Activated CD4-positive, CD25-positive, alpha-beta regulatory T cell treated with anti-CD3 and anti-CD28 coated beads, Interleukin-2, amount 50 U/mL, for 16 hours (primary cell): ENCODE measurements at regions not wholly inside any gene's neighbourhood (a gene's known extent, or its start where the extent isn't known, plus 50 kb on each side); places are given as distances from the start of the nearest gene placed in this dataset.

ENCODE experiments used
- DNase-seq: peaks from one replicate; pipeline ENCODE4 v3.0.0-alpha.2; 2020; ENCODE audit warnings: low read depth, low spot score

DNA sequence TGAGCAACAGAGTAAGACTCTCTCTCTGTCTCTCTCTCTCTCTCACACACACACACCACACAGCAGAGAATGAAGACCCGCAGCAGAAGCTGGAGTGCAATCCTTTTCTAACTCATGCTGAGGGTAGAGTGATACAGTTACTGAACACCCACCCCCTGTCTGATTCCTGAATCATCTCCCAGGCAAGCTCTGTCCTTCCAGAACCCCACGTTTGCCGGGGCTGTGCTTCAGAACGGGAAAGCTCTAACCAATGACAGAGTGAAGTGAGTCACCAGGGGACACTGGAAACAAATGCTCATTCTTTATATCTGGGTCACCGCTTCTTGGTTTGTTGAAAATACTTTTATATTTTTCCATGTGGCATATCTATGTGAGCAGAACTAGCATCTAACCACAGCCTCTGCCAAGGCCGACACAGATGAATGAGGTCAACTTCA lies 553.7 kb upstream of the AMELY start:
- DNase-seq: no peak

DNA sequence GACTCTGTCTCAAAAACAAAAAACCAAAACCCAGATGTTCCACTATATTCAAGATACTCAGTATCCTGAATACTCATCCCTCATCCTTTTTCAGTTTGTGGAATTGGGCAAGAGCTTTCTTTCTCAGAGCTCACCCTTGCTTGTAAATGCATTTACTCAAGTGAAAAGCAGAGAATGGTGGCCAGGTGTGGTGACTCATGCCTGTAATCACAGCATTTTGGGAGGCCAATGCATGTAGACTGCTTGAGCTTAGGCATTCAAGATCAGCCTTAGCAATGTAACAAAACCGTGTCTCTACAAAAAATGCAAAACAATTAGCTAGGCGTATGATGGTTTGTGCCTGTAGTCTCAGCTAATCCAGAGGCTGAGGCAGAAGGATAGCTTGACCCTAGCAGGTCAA lies 553.2 kb upstream of the AMELY start:
- no peak for DNase-seq

DNA sequence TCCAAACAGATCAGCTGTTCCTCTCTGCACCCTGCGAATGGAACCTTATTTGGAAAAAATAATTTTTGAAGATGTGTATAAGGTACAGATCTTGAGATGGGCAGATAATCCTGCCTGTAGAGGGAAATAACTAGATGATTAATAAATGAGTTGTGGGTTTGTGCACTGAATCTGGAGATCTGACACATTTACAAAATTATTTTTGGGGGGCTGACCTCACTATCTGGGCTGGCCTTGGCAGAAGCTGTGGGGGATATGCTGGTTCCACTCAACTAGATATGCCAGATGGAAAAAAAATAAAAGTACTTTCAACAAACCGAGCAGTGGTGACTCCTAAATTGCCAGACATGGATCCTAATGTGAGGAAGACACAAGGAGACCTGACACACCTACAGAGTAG lies 552.2 kb upstream of the AMELY start:
- DNase-seq: no peak

DNA sequence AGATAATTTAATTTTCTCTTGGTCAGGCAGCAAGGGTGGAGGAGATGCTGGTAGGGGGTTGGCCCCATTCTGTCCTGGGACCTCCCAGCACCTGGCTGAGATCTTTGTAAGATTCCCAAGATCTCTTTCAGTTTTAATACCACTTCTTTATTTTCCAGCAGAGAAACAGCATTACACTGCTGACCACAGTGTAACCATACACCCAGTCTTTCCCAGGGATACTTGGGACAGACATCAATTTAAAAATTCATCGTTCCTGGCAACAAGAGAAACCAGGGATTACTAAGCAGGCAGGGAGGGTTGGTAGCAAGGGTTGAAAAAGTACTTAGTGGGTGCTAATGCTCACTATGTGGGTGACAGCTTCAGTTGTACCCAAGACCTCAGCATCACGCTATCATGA lies 551.6 kb upstream of the AMELY start:
- no peak for DNase-seq

DNA sequence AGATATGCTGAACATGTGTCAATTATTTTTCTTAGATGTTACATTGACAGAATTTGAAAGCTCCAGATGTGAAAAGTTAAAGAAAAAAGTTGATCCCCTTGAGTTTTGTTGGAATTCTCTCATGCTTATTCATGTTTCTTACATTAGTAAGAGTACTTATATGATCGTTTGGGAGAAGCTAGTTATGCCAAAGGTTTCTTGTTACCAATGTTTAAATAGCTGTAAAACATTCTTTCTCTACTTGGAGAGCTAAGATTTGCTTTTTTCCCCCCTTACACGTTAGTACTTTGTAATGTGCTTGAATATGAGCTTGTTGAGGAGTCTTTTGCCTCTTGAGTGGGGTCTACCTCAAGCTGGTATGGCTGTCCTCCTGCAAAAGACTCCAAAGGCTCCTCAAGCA lies 551.1 kb upstream of the AMELY start:
- no peak for DNase-seq

DNA sequence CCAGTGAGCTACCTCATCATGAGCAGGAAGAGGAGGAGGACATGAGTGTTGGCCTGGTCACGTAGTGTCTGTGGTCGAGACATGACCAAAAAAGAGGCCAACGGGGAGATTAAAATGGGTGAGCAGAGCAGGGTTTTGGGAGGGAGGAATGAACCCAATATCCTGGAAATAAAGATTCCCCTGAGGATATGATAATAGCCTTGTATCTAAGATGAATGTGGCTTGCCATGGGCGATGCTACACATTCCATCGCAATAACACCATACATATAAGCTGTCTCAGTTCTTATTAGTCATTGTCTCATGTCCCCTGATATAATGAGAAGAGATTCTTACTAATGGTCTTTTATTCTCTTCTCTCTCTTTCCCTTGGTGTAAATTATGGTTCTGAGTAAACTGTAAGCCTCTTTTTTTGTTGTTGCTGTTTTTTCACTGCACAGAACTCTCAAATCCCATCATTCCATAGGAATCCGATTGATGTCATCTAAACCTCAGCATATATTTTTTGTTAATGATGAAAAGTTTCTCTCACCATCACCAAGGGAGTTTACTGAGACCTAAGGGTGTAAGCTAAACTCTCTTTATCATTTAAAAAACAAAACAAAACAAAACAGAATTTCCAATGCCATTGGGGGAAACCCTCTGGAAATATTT lies 550.4 kb upstream of the AMELY start:
- no peak for DNase-seq

DNA sequence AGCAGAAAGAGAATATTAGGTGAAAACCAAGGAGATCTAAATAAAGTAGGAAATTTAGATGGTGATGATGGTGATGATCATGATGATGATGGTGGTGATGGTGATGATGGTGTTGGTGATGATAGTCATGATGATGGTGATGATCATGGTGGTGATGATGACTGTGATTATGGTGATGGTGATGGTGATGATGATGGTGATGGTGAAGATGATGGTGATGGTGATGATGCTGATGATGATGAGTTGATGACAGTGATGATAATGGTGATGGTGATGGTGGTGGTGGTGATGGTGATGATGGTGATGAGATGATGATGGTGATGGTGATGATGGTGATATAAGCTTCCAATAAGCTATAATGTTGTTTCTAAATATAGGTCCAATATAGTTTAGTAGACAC lies 548.2 kb upstream of the AMELY start:
- no peak for DNase-seq

DNA sequence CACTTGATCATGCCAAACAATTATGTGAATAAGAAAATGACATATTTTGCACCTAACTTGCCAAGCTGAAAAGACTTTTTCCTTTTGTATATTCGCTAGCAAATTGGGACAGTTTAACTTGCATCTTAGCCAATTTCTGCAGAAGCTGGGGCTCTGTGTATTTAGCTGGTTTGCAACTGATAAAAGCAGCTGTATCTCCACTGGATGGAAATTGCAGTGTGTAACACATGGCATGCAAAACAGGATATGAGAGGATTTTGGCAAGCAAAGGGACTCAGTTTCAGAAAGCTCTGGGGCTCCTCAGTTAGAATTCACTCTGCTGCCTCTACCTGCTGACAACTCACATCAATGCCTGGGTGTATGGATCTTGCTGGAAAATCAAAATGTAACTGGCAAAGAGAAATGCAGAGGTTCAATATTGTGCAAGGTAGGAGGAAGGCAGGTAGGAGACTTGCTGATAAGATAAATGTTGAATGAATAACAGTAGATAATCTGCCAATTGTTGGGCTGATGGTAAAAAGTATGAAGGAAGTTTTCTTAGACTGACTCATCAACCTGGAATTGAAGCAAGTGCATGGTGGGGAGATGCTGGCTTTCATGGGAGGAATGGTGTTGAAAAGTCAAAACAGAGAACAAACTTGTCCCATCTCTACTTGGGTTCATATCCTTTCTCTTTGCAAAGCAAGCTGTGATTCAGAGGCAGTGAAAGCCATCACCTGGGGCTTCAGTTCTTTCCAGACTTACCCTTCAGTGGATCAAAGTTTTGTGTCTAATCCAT lies 546.9 kb upstream of the AMELY start:
- no peak for DNase-seq

DNA sequence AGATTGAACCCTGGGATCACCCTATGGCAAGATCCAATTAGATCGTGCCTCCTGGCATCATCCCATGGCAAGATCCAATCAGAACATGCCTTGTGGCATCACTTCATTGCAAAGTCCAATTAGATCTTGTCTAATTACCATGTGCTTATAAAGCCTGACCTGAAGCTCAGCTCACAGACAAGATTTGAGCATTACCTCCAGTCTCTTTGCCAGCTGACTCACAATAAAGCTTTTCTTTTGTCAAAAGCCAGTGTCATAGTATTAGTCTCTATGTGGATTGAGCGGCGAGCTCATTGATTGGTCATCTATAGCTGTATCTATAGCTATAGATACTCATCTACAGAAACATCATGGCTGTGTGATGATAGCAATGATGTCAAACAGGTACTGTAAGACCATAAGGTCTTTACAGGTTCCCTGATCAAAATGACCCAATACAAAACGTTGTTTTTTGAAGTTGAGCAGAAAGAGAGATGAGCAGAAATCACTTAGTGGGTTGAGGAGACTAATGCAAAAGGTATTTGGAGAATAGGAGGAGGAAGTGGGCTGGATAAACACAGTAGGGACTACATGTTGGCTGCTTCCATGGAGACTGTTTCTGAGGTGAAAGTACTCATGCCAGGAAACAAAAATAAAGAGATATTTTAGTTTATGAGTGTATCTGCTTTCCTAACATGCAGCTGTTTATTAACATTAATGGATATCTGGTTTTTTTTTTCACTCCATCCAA lies 545.9 kb upstream of the AMELY start:
- no peak for DNase-seq

DNA sequence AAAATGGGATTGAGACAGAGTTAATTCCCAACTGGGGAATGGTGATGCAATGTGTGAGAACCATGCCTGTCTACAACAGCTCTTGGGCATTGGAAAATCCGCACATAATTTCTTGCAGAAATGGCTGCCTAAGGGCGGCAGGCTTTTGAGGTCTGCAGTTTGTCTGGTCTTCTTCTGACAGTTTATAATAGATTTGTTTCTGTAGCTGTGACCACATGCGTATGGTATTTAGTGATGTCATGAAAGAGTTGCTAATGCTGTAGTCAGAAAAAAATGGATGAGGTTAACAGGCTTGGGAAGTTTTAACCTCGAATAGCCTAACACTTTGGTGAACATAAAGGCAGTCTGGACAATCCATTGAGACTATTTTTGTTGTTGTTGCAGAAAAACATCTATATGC lies 544.1 kb upstream of the AMELY start:
- DNase-seq: no peak

DNA sequence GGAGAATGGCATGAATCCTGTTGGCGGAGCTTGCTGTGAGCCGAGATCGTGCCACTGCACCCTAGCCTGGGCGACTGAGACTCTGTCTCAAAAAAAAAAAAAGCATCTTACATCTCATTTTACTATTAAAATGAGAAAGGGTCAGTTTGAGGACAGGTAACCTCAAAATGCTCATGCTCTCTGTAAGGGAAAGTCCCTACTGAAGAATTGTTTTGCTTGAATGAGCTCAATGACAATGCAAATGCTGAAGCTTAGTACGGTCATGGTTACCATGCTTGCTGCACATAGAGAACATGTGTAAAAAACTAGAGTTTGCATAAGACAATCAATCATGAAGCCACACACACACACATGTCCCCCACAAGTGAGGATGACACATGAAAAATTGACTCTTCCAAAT lies 541.8 kb upstream of the AMELY start:
- no peak for DNase-seq

DNA sequence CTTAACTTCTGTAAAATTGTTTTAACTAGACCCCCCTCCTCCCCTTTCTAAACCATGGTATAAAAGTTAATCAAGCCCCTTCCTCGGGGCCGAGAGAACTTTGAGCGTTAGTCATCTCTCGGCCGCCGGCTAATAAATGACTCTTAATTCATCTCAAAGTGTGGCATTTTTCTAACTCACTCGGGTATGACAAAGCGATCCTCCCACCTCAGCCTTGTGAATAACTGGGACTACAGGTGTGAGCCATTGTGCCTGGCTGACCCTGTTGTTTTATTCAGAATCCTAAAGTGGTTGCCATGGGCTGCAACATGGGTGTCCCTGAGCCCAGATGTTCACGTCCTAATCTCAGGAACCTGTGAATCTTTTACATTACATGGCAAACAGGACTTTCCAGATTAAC lies 540.7 kb upstream of the AMELY start:
- DNase-seq: no peak

DNA sequence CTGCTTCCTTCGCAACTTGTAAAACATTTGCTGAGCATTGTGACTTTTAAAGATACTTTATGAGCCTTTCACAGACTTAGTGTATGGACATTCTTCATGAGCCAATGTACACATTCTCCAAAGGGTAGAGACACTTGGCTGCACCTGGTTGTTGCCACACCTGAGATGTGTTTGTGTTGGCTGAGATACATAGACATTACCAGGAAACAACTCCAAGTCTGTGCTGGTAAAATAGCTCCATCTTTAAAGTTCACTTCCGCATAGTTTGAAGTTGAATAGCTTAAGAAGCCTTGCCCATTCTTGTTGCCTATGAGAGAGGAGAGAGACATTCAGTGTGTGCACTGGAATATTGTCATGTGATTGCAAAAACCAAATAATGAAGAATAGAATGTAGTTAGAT lies 538.3 kb upstream of the AMELY start:
- DNase-seq: no peak

DNA sequence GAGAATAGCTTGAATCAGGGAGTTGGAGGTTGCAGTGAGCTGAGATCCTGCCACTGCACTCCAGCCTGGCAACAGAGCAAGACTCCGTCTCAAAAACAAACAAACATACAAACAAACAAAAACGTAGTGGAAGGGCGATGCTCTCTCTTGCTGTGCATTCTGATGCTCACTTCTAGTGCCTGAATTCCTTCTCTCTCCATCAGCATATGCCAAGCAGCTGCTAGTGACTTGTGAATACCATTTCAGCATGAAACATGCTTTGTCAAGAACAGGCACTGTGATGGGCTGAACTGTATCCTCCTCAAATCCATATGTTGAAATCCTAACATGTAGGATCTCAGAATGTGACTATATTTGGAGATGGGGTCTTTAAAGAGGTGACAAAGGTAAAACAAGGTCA lies 537.1 kb upstream of the AMELY start:
- no peak for DNase-seq

DNA sequence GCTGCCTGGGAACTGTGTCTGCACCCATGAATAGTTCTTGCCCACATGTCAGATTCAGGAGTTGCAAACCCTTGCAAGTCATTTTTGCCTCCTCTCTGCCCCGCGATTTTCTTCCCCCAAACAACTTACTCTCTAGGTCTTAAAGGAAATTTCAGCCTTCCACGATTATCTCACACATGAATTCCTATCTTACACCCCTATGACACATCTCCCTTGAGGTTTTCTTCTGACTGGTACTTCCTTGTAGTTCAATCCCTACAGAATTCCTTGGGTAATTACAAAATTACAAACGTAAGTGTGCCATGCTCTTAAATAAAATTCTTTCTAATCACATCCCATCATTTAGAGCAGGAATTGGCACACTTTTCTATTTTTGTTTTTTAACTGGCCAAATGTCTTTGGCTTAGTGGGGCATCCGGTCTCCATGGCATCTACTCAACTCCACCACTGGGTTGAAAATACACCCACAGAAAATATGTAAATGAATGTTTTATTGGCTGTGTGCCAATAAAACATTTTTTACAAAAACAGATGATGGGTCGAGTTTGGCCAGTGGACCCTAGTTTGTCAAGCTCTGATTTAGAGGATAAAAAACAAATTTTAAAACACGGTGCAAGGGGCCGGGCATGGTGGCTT lies 536.4 kb upstream of the AMELY start:
- DNase-seq: no peak

DNA sequence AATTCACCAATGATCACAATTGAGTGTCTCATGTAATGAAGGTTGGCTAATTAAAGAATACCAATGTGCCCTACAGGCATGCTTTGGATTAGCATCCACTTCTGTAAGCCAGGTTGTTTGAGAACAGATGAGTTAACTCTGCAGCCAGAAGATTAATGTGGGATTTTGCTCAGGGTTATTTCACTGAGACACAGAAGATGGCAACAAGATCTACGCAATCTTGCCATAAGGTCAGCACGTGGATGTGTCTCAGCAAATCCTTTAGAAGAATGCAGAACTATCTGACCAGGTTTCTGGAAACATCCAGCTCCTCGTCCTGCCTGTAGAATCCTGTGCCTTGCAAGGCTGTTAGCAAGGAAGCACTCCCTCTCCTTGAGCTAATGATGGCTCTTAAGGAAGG lies 532.6 kb upstream of the AMELY start:
- no peak for DNase-seq

DNA sequence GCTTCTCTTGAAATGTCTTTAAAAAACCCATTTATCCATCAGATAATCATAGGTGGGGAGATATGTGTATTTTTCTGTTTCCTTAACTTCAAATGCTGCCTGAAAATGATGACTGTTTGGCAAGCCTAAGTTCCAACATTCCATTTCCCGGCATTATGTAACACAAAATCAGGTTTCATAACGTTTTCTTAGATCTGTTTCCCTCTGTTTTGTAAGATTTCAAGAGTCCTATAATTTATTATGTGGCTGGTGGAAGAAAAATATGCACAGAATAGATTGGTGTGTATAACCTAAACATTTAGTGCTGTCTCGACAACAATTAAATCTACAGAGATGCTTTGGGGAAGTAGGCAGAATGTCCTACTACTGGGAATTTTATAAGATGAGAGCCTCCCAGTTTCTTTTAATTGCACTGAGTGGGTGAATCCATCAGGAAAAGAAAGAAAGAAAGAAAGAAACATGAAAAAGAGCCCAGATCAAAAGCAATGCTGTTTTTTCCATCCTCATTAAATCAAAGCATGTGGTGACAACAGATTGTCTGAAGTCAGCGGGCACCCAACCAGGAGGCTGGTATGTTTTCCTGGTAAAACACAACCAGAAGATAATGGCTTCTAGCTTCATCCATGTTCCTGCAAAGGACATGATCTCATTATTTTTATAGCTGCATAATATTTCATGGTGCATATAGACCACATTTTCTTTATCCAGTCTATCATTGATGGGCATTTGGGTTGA lies 529.4 kb upstream of the AMELY start:
- DNase-seq: no peak

DNA sequence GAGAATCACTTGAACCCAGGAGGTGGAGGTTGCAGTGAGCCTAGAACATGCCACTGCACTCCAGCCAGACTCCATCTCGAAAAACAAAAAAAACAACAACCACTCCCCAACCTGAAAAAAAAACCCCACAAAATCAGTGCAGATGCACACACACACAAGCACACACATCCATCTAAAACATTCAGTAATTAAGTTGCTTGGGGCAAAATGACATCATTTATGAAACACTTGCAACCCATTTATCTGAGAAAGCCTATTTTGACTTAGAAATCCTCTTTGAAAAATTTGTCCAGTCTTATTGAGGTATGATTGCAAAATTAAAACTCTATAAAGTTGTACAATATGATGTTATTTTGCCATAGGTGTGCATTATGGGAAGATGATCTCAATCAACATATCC lies 525.5 kb upstream of the AMELY start:
- DNase-seq: no peak

DNA sequence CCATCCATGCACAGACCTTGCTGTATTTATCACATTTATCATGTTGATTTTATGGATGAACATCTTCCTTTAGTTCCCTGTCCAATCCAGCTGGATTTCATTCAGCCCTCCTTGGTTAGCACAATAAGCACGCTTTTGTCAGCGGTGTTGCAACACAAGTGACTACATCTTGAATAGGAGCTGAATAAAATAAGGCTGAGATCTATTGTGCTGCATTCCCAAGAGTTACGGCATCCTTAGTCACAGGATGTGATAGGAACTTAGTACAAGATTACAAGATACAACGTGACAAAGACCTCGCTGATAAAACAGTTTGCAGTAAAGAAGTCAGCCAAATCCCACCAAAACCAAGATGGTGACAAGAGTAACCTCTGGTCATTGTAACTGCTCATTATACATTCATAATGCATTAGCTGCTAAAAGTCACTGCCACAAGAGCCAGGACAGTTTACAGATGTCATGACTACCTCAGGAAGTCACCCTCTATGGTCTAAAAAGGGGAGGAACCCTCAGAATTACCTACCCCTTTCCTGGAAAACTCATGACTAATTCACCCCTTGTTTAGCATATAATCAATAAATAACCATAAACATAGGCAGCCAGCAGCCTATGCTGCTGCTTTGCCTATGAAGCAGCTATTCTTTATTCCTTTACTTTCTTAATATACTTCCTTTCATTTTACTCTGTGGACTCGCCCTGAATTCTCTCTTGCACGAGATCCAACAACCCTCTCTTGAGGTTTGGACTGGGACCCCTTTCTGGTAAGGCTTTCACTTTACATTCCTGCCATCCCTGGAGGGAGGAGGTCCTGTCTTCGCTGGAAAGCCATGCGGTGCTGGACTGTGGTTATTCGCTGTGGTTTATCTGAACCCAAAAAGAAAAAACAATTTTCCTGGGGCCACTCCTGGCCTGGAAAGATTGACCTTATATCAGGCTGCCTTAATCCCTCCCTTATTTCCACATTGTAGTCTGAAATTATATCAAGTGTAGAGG lies 522.6 kb upstream of the AMELY start:
- no peak for DNase-seq

DNA sequence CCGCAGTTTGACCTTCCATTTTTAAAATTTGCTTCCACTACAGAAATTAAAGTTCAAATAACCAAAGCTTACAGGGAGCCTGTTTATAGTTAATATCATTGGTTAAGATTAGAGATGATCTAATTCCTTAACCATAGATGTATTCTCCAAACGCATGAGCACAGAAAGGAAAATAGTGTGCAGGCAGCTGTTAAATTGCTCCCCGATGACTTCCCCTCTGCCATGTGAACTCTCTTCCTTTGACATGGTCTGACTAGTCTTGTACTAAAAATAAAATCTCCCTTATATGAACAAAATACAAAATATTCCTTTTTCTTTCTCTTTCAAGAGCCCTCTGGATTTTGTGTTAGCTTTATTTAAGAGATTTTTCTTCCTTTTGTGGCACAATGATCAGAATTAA lies 507.6 kb upstream of the AMELY start:
- no peak for DNase-seq

DNA sequence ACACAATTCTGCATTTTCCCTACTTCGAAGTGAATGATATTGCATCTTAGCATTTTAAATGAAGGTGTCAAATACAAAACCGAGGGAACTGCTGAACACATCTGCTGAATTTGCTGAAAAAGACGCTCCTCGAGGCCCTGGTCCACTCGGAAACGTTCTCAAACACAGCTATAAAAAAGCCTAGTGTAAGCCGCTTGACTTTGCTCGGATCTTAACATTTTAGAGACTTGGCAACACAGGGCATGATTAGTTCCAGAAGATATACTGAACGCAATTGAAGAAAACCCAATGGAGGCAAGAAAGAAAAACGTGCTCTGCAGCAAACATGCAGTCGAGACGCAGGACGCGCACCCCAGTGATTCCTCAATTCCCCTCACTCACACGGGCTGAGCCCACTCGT lies 506.4 kb upstream of the AMELY start:
- no peak for DNase-seq
